ENCODE measurements at regions not wholly inside any gene's neighbourhood (a gene's known extent, or its start where the extent isn't known, plus 50 kb on each side); places are given as distances from the start of the nearest gene placed in this dataset.

DNA sequence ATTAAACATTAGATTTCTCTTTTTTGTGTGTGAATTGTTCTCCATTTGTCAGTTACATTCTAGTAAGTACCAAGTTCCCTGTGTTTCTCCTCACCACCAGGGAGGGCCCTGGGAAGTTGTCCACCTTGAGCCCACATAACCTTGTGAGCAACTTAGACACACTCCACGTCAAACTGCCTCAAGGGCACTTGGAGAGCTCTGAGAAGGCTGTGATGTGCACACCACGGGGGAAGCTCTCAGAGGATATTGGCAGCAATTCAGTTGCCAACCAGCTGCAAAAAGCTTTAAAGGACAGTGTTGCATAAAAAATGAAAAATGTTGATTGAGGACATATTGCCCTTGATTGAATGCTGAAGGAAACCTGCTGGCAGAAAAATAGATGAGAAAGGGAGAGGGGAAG, 743.6 kb downstream of the RNF144A start:
- TF ChIP-seq POLR2AphosphoS5 (IDR thresholded peaks at IDR 0.05): no peak
- no peaks in the 10 kb centered on the region for H3K27me3 ChIP-seq
- no peak overlapping the region for H3K4me3 ChIP-seq
- H3K4me1 ChIP-seq: no peaks in the 10 kb centered on the region
- H3K27ac ChIP-seq: no peak overlapping the region
- intact Hi-C loops (cut with DNase I; ENCODE audit: low total_unique reads): no loop called here
- 47 to 67% (median 65%) methylated on average over 2 of the region's 2 CpGs for WGBS, 5 donors
- H3K36me3 ChIP-seq: no peaks in the 10 kb centered on the region
- no peak for DNase-seq
- no peaks in the 10 kb centered on the region for H3K9me3 ChIP-seq

DNA sequence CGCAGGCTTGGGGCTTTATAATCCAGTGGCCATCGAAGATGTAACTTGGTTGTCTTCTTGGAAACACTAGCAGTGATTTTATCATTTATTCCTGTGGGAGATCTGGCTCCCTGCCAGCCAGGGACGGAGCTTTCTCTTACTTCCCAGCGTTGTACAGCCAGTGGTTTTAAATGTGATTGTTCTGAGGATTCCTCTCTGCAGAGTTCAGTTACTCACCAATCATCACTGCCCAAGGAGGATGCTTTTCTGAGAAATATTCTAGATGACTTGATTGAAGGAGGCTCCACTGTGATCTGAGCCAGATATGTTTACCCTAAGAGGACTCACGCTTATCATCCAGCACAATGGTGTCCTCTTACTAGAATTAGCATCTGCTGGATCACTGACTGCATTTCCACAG, 744.3 kb downstream of the RNF144A start:
- intact Hi-C loops (cut with DNase I; ENCODE audit: low total_unique reads): no loop called here
- TF ChIP-seq POLR2A (IDR thresholded peaks at IDR 0.05) (no peak), EP300 (IDR thresholded peaks at IDR 0.05) (no peak), POLR2AphosphoS5 (IDR thresholded peaks at IDR 0.05) (no peak)
- TF ChIP-seq, protein P1, sequence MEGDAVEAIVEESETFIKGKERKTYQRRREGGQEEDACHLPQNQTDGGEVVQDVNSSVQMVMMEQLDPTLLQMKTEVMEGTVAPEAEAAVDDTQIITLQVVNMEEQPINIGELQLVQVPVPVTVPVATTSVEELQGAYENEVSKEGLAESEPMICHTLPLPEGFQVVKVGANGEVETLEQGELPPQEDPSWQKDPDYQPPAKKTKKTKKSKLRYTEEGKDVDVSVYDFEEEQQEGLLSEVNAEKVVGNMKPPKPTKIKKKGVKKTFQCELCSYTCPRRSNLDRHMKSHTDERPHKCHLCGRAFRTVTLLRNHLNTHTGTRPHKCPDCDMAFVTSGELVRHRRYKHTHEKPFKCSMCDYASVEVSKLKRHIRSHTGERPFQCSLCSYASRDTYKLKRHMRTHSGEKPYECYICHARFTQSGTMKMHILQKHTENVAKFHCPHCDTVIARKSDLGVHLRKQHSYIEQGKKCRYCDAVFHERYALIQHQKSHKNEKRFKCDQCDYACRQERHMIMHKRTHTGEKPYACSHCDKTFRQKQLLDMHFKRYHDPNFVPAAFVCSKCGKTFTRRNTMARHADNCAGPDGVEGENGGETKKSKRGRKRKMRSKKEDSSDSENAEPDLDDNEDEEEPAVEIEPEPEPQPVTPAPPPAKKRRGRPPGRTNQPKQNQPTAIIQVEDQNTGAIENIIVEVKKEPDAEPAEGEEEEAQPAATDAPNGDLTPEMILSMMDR (IDR thresholded peaks at IDR 0.05): no peak
- Histone ChIP-seq H3K4me1 (no peaks in the 10 kb centered on the region), H3K36me3 (no peaks in the 10 kb centered on the region), H3K27me3 (no peaks in the 10 kb centered on the region), H3K27ac (no peak overlapping the region), H3K4me3 (no peak overlapping the region), H3K9me3 (no peaks in the 10 kb centered on the region)
- WGBS, 5 donors: 48 to 66% (median 59%) methylated on average over 5 of the region's 5 CpGs
- DNase-seq: no peak

DNA sequence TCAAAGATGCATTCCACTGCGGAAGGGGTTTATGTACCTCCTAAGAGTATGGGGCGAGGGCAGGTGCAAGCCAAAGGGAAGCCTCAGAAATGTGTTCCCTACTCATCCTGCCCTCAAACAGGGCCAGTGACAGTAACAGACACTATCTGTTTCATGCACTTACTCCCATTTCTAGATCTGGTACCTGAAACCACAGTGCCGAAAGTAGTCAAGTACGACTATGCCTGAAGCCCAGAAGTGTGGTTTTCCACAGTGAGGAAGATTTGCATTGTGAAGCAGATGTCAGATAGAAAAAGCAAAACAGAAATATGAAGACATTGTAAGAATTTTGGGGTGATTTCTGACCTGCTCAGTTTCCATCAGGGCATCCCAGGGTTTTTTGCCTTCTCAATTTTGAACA, 748.7 kb downstream of the RNF144A start:
- WGBS, 5 donors: 89 to 100% (median 98%) methylated on average over 4 of the region's 4 CpGs
- Histone ChIP-seq H3K36me3 (no peaks in the 10 kb centered on the region), H3K4me1 (no peaks in the 10 kb centered on the region), H3K9me3 (no peaks in the 10 kb centered on the region), H3K27ac (no peak overlapping the region), H3K4me3 (no peak overlapping the region), H3K27me3 (no peaks in the 10 kb centered on the region)
- DNase-seq: no peak
- TF ChIP-seq, protein P1 (IDR thresholded peaks at IDR 0.05): no peak
- TF ChIP-seq POLR2AphosphoS5 (IDR thresholded peaks at IDR 0.05): no peak
- TF ChIP-seq EP300 (IDR thresholded peaks at IDR 0.05): no peak
- TF ChIP-seq POLR2A (IDR thresholded peaks at IDR 0.05): no peak
- intact Hi-C loops (cut with DNase I; ENCODE audit: low total_unique reads): no loop called here

DNA sequence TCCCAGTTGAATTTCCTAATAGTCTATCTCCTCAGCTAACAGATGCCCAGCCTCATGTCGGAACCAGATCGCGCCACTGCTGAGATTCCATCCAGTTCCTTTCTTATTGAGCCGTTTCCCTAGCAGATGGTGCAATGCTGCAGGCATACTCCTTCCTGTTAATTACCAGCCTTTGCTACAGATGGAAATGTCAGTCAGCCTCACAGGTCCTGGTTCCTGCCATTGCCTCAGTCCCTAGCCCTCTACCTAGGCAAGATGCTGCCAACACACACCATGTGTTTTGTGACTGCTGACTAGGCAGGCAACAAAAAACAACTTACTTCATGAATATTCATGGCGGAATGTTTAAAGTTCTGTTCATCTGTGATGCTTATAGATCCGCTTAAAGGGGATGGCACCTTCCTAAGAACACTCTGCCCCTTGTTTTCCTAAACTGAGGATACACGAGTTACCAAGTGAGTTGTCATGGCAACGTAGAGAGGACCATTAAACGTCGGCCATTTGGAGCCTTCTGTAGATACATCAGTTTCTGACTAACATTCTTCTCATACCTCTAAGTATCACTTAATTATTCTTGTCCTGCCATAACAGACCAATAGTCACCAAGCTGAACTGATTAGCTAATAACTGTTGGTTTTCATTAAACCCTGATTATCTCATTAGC, 749.5 kb downstream of the RNF144A start:
- TF ChIP-seq, protein P1 (IDR thresholded peaks at IDR 0.05): no peak
- no peak for TF ChIP-seq POLR2A (IDR thresholded peaks at IDR 0.05)
- no peak for TF ChIP-seq EP300 (IDR thresholded peaks at IDR 0.05)
- TF ChIP-seq POLR2AphosphoS5 (IDR thresholded peaks at IDR 0.05): no peak

DNA sequence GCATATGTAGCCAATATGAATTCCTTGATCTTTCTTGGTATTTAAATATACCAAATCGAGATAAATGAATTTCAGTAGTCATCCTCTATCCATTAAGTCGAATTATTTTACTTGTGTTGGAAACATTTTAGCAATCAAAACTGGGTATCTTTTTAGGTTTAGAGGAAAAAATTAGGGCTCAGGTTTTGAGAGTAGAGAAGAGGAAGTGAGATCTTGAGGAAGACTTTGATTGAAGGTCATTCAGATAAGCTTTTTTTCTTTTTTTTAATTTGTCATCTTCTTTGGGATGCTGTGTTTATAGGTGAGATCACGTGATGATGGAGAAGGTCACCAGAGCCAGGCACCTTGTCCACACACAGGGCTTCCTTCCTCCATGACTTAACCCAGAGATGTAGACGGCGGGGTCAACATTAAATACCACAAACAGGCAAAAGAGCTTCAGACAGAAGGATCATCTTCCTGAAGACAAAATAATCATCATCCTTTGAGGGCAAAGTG, 750.1 kb downstream of the RNF144A start:
- WGBS, 5 donors: 79 to 88% (median 86%) methylated on average over 5 of the region's 5 CpGs
- H3K9me3 ChIP-seq: peaks cover 0 to 5% (median 0%) of the 10 kb centered on the region in 4 donors
- no peaks in the 10 kb centered on the region for H3K36me3 ChIP-seq
- H3K4me1 ChIP-seq: no peaks in the 10 kb centered on the region
- no peak for DNase-seq
- intact Hi-C loops (cut with DNase I; ENCODE audit: low total_unique reads): no loop called here
- no peak for TF ChIP-seq POLR2A (IDR thresholded peaks at IDR 0.05)
- TF ChIP-seq, protein P1 (IDR thresholded peaks at IDR 0.05): no peak
- TF ChIP-seq EP300 (IDR thresholded peaks at IDR 0.05): no peak
- TF ChIP-seq POLR2AphosphoS5 (IDR thresholded peaks at IDR 0.05): no peak
- H3K4me3 ChIP-seq: no peak overlapping the region
- H3K27ac ChIP-seq: no peak overlapping the region
- no peaks in the 10 kb centered on the region for H3K27me3 ChIP-seq

More for the DNA sequence above, 749.5 kb downstream of the RNF144A start:
- Histone ChIP-seq H3K9me3 (no peaks in the 10 kb centered on the region), H3K4me3 (no peak overlapping the region), H3K27ac (no peak overlapping the region), H3K36me3 (no peaks in the 10 kb centered on the region), H3K27me3 (no peaks in the 10 kb centered on the region), H3K4me1 (no peaks in the 10 kb centered on the region)
- no peak for DNase-seq
- intact Hi-C loops (cut with DNase I; ENCODE audit: low total_unique reads): no loop called here
- 79 to 88% (median 86%) methylated on average over 10 of the region's 10 CpGs for whole genome bisulfite sequencing, 5 donors
